ENCODE measurements at regions not wholly inside any gene's neighbourhood (a gene's known extent, or its start where the extent isn't known, plus 50 kb on each side); places are given as distances from the start of the nearest gene placed in this dataset.

- peak; percentile 73 to 81 for DNase-seq (ENCODE audit: low read depth in 2 of 2)
Observed at GRCh38 chr10:110414548-110415309, 83.0 kb upstream of the DUSP5 start.

GRCh38 chr10:110415809-110416208 is 81.9 kb upstream of the DUSP5 start:
- no peak for DNase-seq (ENCODE audit: low read depth in 2 of 2)

GRCh38 chr10:110416776-110417711 is 80.7 kb upstream of the DUSP5 start:
- no peak for DNase-seq (ENCODE audit: low read depth in 2 of 2)

GRCh38 chr10:110418218-110418617 is 79.5 kb upstream of the DUSP5 start:
- no peak for DNase-seq (ENCODE audit: low read depth in 2 of 2)

- no peak for DNase-seq (ENCODE audit: low read depth in 2 of 2)
Observed at GRCh38 chr10:110419265-110419664, 78.4 kb upstream of the DUSP5 start.

- DNase-seq (ENCODE audit: low read depth in 2 of 2) = no peak
Observed at GRCh38 chr10:110420401-110421193, 77.1 kb upstream of the DUSP5 start.

- no peak for DNase-seq (ENCODE audit: low read depth in 2 of 2)
Observed at GRCh38 chr10:110421512-110422138, 76.1 kb upstream of the DUSP5 start.

- DNase-seq (ENCODE audit: low read depth in 2 of 2) = no peak
Observed at GRCh38 chr10:110422548-110422947, 75.2 kb upstream of the DUSP5 start.

GRCh38 chr10:110423650-110424049 is 74.1 kb upstream of the DUSP5 start:
- DNase-seq (ENCODE audit: low read depth in 2 of 2) = no peak

GRCh38 chr10:110425684-110426293 is 71.9 kb upstream of the DUSP5 start:
- peak; percentile 45 to 69 for DNase-seq (ENCODE audit: low read depth in 2 of 2)

- no peak for DNase-seq (ENCODE audit: low read depth in 2 of 2)
Observed at GRCh38 chr10:110426294-110427181, 71.2 kb upstream of the DUSP5 start.

GRCh38 chr10:110429301-110429700 is 68.4 kb upstream of the DUSP5 start:
- DNase-seq (ENCODE audit: low read depth in 2 of 2) = no peak

GRCh38 chr10:110430340-110431273 is 67.1 kb upstream of the DUSP5 start:
- no peak for DNase-seq (ENCODE audit: low read depth in 2 of 2)

GRCh38 chr10:110431659-110432058 is 66.0 kb upstream of the DUSP5 start:
- no peak for DNase-seq (ENCODE audit: low read depth in 2 of 2)

GRCh38 chr10:110432084-110432483 is 65.6 kb upstream of the DUSP5 start:
- no peak for DNase-seq (ENCODE audit: low read depth in 2 of 2)

GRCh38 chr10:110432814-110433565 is 64.7 kb upstream of the DUSP5 start:
- DNase-seq (ENCODE audit: low read depth in 2 of 2) = no peak

- no peak for DNase-seq (ENCODE audit: low read depth in 2 of 2)
Observed at GRCh38 chr10:110433740-110434139, 64.0 kb upstream of the DUSP5 start.

- DNase-seq (ENCODE audit: low read depth in 2 of 2) = no peak
Observed at GRCh38 chr10:110434489-110435096, 63.1 kb upstream of the DUSP5 start.

All from stimulated activated CD8-positive, alpha-beta memory T cell treated with anti-CD3 and anti-CD28 coated beads, Interleukin-2, amount 100 ng/mL, for 48 hours (primary cell).